ENCODE measurements at regions not wholly inside any gene's neighbourhood (a gene's known extent, or its start where the extent isn't known, plus 50 kb on each side); places are given as distances from the start of the nearest gene placed in this dataset.
"Not testable (repeated sequence)": the region's sequence is repeated elsewhere in the genome, so short reads cannot be mapped to it uniquely, and the experiment has no call there.

GRCh38 chr2:21376864-21377263 lies 253.1 kb downstream of the TDRD15 start:
- H3K36me3 ChIP-seq (ENCODE audit: low read depth, missing control alignments), result no peaks in the 10 kb centered on the region
- H3K27ac ChIP-seq, result no peak overlapping the region
- TF ChIP-seq CTCF (IDR thresholded peaks at IDR 0.05) (no peak), POLR2A (IDR thresholded peaks at IDR 0.05) (no peak)
- H3K4me3 ChIP-seq, result no peak overlapping the region
- intact Hi-C loops (cut with DNase I; ENCODE audit: low total_unique reads), result no loop called here
- WGBS, 2 donors, result 85 to 95% methylated on average over 3 of the region's 3 CpGs
- no peaks in the 10 kb centered on the region for H3K27me3 ChIP-seq
- no peak for DNase-seq
- H3K9me3 ChIP-seq, result no peaks in the 10 kb centered on the region
- no peaks in the 10 kb centered on the region for H3K4me1 ChIP-seq

GRCh38 chr2:21379140-21379539 lies 255.4 kb downstream of the TDRD15 start:
- Histone ChIP-seq H3K36me3 (ENCODE audit: low read depth, missing control alignments) (no peaks in the 10 kb centered on the region), H3K27me3 (no peaks in the 10 kb centered on the region), H3K9me3 (no peaks in the 10 kb centered on the region), H3K4me1 (no peaks in the 10 kb centered on the region), H3K4me3 (no peak overlapping the region), H3K27ac (no peak overlapping the region)
- DNase-seq, result no peak
- intact Hi-C loops (cut with DNase I; ENCODE audit: low total_unique reads), result no loop called here
- WGBS, 2 donors, result 89 to 97% methylated on average over 2 of the region's 2 CpGs
- TF ChIP-seq POLR2A (IDR thresholded peaks at IDR 0.05), result no peak
- TF ChIP-seq CTCF (IDR thresholded peaks at IDR 0.05), result no peak

- H3K4me3 ChIP-seq; H3K27me3 ChIP-seq; H3K27ac ChIP-seq; DNase-seq; H3K36me3 ChIP-seq (ENCODE audit: low read depth, missing control alignments); intact Hi-C loops (cut with DNase I; ENCODE audit: low total_unique reads); H3K9me3 ChIP-seq; H3K4me1 ChIP-seq: not testable (repeated sequence)
- 91 to 93% methylated on average over 2 of the region's 2 CpGs for WGBS, 2 donors
These were observed 255.9 kb downstream of the TDRD15 start for GRCh38 chr2:21379668-21380067.

GRCh38 chr2:21381421-21381820 lies 257.7 kb downstream of the TDRD15 start:
- no peaks in the 10 kb centered on the region for H3K27me3 ChIP-seq
- intact Hi-C loops (cut with DNase I; ENCODE audit: low total_unique reads), result no loop called here
- DNase-seq, result no peak
- no peak overlapping the region for H3K4me3 ChIP-seq
- 56 to 70% methylated on average over 4 of the region's 4 CpGs for WGBS, 2 donors
- no peak for TF ChIP-seq POLR2A (IDR thresholded peaks at IDR 0.05)
- H3K36me3 ChIP-seq (ENCODE audit: low read depth, missing control alignments), result no peaks in the 10 kb centered on the region
- H3K27ac ChIP-seq, result no peak overlapping the region
- H3K4me1 ChIP-seq, result no peaks in the 10 kb centered on the region
- no peaks in the 10 kb centered on the region for H3K9me3 ChIP-seq

- Histone ChIP-seq H3K27ac (no peak overlapping the region), H3K9me3 (no peaks in the 10 kb centered on the region), H3K36me3 (ENCODE audit: low read depth, missing control alignments) (no peaks in the 10 kb centered on the region), H3K4me3 (no peak overlapping the region), H3K4me1 (no peaks in the 10 kb centered on the region), H3K27me3 (no peaks in the 10 kb centered on the region)
- TF ChIP-seq POLR2A (IDR thresholded peaks at IDR 0.05) (no peak), CTCF (IDR thresholded peaks at IDR 0.05) (no peak)
- 78 to 81% methylated on average over 5 of the region's 5 CpGs for WGBS, 2 donors
- DNase-seq, result no peak
- intact Hi-C loops (cut with DNase I; ENCODE audit: low total_unique reads), result no loop called here
These were observed 259.1 kb downstream of the TDRD15 start for GRCh38 chr2:21382701-21383520.

GRCh38 chr2:21386666-21387065 lies 262.9 kb downstream of the TDRD15 start:
- no peak overlapping the region for H3K4me3 ChIP-seq
- H3K27me3 ChIP-seq, result no peaks in the 10 kb centered on the region
- TF ChIP-seq POLR2A (IDR thresholded peaks at IDR 0.05) (no peak), CTCF (IDR thresholded peaks at IDR 0.05) (no peak)
- 94 to 97% methylated on average over 3 of the region's 3 CpGs for WGBS, 2 donors
- H3K9me3 ChIP-seq, result no peaks in the 10 kb centered on the region
- H3K36me3 ChIP-seq (ENCODE audit: low read depth, missing control alignments), result no peaks in the 10 kb centered on the region
- intact Hi-C loops (cut with DNase I; ENCODE audit: low total_unique reads), result no loop called here
- no peak overlapping the region for H3K27ac ChIP-seq
- no peak for DNase-seq
- no peaks in the 10 kb centered on the region for H3K4me1 ChIP-seq

Data from testis (tissue), 2 donors.